IPS-18c (cell line): ENCODE measurements at regions not wholly inside any gene's neighbourhood (a gene's known extent, or its start where the extent isn't known, plus 50 kb on each side); places are given as distances from the start of the nearest gene placed in this dataset.
"Not testable (repeated sequence)": the region's sequence is repeated elsewhere in the genome, so short reads cannot be mapped to it uniquely, and the experiment has no call there.

Source experiments
- H3K4me3 ChIP-seq: 2 replicates; pipeline ENCODE4 v1.7.0; 2013; ENCODE audit warnings: low read depth, mild to moderate bottlenecking, low read length, moderate library complexity; ENCODE audit not compliant: insufficient read depth
- H3K9me3 ChIP-seq: one replicate; pipeline ENCODE4 v1.6.1; 2013; ENCODE audit warnings: mild to moderate bottlenecking, low read length, moderate library complexity; ENCODE audit not compliant: control insufficient read depth, insufficient read depth

DNA sequence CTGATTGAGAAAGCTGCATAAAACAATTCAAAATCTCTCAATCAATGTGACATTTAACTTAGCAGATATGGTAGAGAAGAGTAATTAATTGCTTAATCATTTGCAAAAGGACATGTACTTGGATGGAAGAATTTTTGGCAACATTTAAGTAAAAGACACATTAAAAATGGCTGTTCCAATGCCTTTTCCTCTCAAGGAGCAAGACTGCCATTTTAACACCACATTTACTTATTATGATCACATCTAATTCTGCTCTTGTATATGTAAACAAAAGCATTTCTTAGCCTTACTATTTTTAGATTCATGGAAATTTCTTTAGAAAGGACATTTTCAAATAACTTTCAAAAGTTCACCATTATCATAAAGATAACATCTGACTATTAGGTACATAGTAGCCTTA lies 360.0 kb downstream of the HINT1 start:
- no peak overlapping the region for H3K4me3 ChIP-seq
- no peaks in the 10 kb centered on the region for H3K9me3 ChIP-seq

DNA sequence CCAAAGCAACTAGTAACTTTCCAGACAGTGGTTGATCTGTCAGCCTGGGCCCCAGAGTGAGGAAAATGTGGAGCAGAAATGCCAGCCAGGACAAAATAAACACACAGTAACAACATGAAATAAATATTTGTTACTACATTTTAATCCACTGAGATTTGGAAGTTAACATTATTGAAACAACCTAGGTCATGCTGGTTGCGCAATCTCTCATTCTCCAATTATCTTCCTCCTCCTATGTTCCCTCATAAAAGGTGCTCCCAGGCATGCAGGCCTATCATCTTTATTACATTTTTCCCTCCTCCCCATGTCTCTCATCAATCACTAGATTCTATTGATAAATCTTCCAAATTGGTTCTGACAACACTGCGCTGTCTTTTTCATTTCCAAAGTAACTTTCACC lies 363.1 kb downstream of the HINT1 start:
- H3K9me3 ChIP-seq, result no peaks in the 10 kb centered on the region
- no peak overlapping the region for H3K4me3 ChIP-seq

DNA sequence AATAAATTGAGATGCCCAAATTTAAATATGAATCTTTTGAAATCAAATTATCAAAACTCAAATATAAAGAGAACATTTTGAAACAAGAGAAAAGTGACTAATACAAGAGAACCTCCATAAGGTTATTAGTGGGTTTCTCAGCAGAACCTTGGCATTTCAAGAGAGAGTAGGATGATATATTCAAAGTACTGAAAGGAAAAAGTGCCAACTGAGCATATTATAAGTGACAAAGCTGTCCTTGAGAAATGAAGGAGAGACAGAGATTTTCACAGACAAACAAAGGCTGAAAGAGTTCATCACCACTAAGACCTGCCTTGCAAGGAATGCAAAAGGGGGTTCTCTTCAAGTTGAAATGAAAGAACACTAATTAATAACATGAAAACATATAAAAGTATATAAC lies 366.0 kb downstream of the HINT1 start:
- H3K4me3 ChIP-seq, result no peak overlapping the region
- H3K9me3 ChIP-seq, result no peaks in the 10 kb centered on the region

DNA sequence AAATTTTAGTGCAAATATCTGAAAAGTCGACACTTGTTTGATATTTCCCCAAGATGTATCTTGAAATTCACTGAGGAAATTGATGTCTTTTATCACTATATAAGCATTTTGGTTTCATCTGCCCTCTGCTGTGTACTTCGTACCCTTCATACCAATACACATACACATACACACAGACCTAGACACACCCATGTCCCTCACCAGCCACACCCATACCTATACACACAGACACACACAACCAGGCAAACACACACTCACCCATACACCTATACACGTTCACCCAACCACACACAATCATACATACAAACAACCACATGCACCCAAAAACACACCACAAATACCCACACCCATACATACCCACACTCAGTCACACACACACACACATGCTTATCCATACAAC lies 367.8 kb downstream of the HINT1 start:
- Histone ChIP-seq H3K4me3 (no peak overlapping the region), H3K9me3 (no peaks in the 10 kb centered on the region)

DNA sequence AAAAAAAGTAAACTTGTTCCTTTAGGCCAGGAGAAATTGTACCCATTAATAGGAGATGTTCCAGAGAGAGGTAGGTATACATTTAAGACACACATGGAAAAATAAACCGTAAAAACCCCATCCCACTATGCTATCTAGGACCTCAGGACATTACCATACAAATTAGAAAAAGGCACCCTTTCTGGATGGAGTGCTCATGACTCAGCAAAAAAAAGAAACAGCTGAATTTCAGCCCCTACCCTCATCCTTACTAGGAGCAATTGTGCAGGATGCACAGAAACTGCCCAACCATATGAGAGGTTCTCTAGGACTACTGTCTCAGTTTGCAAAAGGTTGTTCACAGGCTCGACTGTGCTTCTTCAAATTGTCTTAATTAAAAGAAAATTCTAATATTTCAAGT lies 368.2 kb downstream of the HINT1 start:
- no peak overlapping the region for H3K4me3 ChIP-seq
- H3K9me3 ChIP-seq, result no peaks in the 10 kb centered on the region

DNA sequence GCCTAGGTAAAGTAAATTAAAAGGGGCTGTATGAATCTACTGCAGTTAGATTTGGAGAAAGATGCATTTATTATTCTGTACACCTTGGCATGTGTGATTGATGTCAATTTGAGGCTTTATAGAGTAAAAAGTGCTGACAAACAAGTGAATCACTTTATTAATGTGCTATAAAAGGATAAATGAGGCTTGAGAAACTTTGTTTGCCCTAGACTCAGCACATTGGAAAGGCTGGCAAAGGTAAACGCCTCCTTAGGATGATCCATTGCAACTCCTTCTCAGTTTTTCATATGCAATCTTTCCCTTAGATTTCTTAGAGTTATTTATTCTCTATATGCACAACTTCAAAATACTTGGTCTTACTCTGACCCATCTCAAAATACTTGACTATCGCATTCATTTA lies 369.0 kb downstream of the HINT1 start:
- no peaks in the 10 kb centered on the region for H3K9me3 ChIP-seq
- H3K4me3 ChIP-seq, result no peak overlapping the region

DNA sequence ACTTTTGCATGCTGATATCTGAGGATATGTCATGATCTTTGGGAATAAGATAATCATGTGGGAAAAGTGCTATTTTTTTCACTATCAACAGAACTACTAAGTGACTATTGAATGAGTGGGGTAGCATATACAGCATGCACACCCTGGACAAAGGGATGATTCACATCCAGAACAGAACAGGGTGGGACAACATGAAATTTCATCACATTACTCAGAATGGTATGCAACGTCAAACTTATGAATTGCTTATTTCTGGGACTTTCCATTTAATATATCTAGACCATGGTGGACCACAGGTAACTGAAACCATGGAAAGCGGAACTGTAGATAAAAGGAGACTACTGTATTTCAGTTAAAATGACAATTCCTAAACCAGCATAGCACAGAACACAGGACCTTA lies 370.0 kb downstream of the HINT1 start:
- no peaks in the 10 kb centered on the region for H3K9me3 ChIP-seq
- H3K4me3 ChIP-seq, result no peak overlapping the region

DNA sequence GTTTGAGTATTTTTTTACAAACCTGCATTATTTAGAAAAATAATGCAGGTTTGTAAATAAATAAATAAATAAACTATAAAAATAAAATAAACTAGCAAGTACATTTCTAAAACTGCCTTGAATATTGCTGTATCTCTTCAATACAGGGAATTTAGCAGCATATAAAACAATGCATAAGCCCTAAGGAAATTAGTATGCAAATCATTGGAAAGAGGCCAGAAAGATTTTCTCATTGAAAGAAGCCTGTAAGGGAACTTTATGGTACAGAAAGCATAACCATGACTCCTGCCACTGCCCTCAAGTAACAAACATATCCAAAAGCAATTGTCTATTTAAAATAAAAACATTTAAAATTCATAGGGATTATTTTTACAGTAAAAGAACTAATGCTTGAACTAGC lies 387.3 kb downstream of the HINT1 start:
- H3K4me3 ChIP-seq, result no peak overlapping the region
- no peaks in the 10 kb centered on the region for H3K9me3 ChIP-seq

DNA sequence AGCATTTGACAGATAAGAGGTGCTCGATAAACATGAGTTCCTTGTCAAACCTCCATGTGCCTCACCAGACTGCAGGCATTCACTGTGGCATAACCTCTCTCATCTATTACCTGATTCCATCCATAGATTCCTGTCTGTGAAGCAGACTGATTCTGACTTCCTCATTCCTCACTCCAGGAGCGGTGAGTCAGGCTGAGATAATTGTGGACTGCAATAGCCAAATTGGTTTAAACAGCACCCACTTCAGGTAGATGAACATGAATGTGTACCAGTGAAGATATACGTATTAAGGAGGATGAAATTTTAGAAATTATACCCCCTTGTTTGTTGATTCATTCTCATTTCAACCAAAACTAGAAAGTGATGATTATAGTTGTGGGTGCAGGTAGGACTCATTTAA lies 391.2 kb downstream of the HINT1 start:
- no peak overlapping the region for H3K4me3 ChIP-seq
- H3K9me3 ChIP-seq, result no peaks in the 10 kb centered on the region

DNA sequence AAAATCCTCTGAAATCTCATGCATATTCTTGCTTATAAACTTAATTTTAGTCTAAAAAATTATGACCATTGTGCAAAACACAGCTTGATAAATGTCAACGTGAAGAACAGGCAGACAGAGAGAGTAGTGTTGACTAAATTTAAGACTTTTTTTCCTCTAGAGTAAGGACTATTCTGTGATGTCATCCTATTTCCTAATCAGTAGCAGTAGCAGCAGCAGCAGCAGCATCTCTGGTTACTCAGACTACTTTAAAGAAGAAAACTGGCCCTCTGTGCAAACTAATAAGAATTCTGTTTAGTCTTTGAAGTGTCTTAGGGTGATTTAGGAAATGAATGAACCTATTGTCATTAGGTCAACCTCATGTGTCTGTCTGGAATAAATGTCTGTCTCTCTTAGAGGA lies 403.0 kb downstream of the HINT1 start:
- Histone ChIP-seq H3K4me3 (no peak overlapping the region), H3K9me3 (no peaks in the 10 kb centered on the region)

DNA sequence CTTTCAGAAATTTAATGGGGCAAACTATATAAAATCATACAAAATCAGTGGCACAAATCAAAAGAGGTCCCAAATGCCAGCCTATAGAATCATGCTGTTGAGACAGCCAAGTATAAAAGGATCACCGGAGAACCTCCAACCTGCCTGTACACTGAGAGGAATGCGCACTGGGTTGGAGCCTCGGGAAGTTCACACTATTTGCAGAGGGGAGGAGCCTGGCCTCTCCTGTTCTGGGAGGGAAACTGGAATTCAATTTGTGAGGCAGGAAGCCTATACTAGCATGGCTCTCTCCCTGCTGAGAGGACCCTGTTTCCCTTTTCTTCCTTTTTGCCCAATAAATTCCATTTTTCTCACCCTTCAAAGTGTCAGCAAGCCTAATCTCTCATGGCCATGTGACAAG lies 406.0 kb downstream of the HINT1 start:
- no peaks in the 10 kb centered on the region for H3K9me3 ChIP-seq
- H3K4me3 ChIP-seq, result no peak overlapping the region

DNA sequence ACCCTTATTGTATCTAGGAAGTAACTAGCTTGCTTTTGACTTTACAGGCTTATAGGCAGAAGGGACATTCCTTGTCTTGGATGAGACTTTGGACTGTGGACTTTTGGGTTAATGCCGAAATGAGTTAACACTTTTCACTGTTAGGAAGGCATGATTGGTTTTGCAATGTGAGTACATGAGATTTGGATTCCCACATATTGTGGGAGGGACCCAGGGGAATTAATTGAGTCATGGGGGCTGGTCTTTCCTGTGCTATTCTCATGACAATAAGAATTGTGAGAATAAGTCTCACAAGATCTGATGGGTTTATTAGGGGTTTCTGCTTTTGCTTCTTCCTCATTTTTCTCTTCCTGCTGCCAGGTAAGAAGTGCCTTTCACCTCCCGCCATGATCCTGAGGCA lies 417.5 kb downstream of the HINT1 start:
- Histone ChIP-seq H3K4me3 (no peak overlapping the region), H3K9me3 (peaks cover 3% of the 10 kb centered on the region)

DNA sequence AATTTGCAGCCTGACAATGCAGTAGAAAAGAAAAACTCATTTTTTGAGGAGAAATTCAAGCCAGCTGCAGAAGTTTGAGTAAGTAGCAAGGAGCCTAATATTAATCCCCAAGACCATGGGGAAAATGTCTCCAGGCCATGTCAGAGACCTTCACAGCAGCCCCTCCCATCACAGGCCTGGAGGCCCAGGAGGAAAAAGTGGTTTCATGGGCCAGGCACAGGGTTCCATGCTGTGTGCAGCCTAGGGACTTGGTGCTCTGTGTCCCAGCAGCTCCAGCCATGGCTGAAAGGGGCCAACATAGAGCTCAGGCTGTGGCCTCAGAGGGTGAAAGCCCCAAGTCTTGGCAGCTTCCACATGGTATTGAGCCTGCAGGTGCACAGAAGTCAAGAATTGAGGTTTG lies 418.4 kb downstream of the HINT1 start:
- not testable (repeated sequence) for H3K9me3 ChIP-seq, H3K4me3 ChIP-seq

DNA sequence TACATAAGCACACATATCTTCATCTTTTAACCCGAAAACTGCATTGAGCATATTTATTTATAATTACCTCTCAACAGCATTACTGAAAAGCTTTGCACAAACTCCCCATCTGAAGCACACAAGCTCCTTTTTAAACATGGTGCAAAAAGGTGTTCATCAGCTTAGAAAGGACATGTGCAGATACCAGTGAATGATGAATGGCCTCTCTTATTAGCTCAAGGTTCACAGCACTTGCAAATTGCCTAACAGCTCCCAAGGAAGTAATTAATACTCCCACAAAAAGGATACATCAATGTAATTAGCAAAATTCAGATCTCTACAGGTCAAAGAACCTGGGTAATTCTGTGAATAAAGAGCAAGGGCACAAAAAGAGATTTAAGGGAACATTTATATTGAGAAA lies 422.0 kb downstream of the HINT1 start:
- Histone ChIP-seq H3K9me3 (peaks cover 3% of the 10 kb centered on the region), H3K4me3 (no peak overlapping the region)

DNA sequence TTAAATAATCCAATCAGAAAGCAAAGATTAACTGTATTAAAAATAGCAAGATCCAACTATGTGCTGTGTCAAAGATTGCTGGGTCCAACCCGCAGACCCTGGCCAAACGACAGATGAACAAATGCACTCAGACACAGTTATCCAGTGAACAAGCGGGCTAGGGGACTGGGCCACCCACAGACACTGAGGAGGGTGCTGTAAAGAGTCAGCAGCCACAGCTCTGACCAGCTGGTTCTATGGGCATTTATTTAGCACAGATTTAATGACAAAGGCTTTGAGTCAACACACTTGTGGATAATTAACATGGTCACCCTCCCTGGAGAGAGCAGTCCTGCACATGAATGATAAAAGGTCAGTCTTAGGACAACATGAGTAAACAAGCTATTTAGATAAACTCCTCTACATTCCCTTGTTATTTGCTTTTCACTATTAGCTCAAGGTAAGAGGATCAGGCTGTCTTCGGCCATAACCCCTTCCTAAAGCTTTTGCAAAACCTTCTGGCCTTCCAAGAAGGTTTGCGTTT lies 424.9 kb downstream of the HINT1 start:
- no peaks in the 10 kb centered on the region for H3K9me3 ChIP-seq
- H3K4me3 ChIP-seq, result no peak overlapping the region

DNA sequence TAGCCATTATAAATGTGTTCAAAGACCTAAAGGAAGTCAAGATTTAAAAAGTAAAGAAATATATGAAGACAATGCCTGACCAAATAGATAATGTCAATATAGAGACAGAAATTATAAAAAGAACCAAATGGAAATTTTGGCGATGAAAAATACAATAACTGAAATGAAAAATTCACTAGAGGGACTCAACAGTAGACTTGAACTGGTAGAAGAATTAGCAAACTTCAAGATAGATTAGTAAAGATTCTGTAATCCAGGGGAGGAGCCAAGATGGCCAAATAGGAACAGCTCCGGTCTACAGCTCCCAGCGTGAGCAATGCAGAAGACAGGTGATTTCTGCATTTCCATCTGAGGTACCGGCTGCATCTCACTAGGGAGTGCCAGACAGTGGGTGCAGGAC lies 433.2 kb downstream of the HINT1 start:
- no peak overlapping the region for H3K4me3 ChIP-seq
- H3K9me3 ChIP-seq, result peaks cover 2% of the 10 kb centered on the region

DNA sequence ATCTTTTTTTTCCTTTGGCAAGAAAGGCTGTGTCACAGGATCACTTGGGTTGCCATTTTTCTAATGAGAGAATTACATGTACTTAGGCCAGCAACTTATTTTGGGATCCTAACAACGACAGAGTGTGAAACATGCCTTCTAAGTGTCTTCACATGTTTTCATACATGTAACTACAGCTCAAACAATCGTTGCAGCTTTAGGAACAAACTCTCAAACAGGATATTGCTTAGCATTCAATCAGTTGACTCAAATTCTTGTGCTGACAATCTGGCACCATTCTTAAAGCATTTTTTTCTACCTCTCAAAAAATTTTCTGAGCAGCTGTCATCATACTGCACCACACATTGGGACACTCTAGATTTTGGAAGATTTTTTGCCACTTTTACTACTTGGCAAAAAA lies 435.5 kb downstream of the HINT1 start:
- Histone ChIP-seq H3K9me3 (peaks cover 2% of the 10 kb centered on the region), H3K4me3 (no peak overlapping the region)

DNA sequence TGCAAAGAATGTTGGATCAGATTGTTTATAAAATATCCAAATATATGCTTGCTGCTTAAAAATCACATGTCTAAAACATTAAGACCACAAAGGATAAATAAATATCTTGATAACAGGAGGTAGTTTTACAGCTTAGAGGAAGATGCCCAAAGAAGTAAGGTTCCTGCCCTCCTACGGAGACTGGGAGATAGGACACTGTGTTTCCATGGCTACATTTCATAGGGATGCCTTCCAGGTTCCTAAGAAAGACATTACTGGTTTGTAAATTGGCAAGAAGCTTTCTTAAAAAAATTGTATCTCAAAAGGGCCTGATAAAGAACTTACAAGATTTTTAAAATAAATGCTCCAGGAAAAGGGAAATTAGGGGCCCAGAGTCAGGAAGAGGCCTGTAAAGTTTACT lies 437.2 kb downstream of the HINT1 start:
- Histone ChIP-seq H3K4me3 (no peak overlapping the region), H3K9me3 (peaks cover 2% of the 10 kb centered on the region)

DNA sequence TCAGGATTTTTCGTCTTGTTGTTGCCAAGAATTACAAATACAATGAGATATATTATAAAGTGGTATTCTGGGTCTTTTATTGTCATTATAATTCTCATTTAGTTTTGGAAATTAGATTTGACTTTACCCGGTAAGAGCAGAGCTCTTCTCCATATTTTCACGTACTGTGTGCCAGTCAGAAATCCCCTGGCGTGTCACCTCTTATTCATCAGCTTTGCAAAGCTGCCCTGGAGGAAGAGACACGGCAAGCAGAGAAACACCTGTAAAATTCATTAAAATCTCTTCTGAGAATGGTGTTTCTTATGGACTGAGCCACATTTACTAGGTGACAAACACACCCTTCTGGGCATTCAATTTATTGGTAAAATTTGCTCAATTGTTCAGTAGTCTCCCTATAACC lies 440.4 kb downstream of the HINT1 start:
- no peaks in the 10 kb centered on the region for H3K9me3 ChIP-seq
- no peak overlapping the region for H3K4me3 ChIP-seq

DNA sequence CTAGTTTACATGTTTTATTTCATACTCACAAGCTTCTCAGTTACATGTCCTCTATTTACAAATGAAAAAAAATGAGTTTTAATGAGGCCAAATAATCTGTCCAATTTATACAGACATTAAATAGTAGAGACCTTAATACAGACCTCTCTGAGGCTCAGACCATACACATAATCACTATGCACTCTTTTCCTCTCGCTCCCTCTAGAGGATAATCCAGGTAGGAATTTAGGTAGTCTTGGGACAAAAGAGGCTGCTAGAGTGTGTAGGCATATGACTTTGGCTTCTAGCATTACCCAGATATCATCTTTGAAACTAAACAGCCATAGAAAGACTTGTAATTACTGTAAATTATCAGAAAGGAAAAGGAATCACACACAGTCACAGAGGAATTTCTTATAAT lies 444.7 kb downstream of the HINT1 start:
- H3K9me3 ChIP-seq, result no peaks in the 10 kb centered on the region
- H3K4me3 ChIP-seq, result no peak overlapping the region
